ENCODE measurements at regions not wholly inside any gene's neighbourhood (a gene's known extent, or its start where the extent isn't known, plus 50 kb on each side); places are given as distances from the start of the nearest gene placed in this dataset.

DNA sequence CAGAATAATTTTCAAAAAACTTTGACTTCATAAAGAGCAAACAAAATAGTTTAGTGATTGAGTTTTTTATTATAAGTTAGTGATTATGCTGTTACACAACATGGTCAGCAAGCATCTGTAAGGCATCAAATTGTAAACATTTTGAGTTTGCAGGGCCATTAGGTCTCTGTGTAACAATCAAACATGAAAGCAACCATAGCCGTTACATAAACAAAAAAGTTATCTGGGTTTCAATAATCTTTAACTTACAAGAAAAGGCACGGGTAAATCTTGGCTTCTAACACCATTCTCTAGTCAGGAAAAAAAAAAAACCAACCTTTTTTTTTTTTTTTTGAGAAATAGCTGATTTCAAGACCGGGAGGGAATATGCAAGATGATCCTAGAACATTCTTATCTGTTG lies 1941.1 kb downstream of the PCDH7 start:
- TF ChIP-seq POLR2A (IDR thresholded peaks at IDR 0.05) = no peak
- TF ChIP-seq, protein P1, sequence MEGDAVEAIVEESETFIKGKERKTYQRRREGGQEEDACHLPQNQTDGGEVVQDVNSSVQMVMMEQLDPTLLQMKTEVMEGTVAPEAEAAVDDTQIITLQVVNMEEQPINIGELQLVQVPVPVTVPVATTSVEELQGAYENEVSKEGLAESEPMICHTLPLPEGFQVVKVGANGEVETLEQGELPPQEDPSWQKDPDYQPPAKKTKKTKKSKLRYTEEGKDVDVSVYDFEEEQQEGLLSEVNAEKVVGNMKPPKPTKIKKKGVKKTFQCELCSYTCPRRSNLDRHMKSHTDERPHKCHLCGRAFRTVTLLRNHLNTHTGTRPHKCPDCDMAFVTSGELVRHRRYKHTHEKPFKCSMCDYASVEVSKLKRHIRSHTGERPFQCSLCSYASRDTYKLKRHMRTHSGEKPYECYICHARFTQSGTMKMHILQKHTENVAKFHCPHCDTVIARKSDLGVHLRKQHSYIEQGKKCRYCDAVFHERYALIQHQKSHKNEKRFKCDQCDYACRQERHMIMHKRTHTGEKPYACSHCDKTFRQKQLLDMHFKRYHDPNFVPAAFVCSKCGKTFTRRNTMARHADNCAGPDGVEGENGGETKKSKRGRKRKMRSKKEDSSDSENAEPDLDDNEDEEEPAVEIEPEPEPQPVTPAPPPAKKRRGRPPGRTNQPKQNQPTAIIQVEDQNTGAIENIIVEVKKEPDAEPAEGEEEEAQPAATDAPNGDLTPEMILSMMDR (IDR thresholded peaks at IDR 0.05) = no peak

All from stomach (tissue), 4 donors.